Activated CD4-positive, alpha-beta T cell treated with anti-CD3 and anti-CD28 coated beads, Interleukin-2, Interleukin-4, amounts not matched to agents 100 ng/mL and 50 ng/mL, durations not matched to agents 16 hours and 8 hours (primary cell): ENCODE measurements at regions not wholly inside any gene's neighbourhood (a gene's known extent, or its start where the extent isn't known, plus 50 kb on each side); places are given as distances from the start of the nearest gene placed in this dataset.
A peak's percentile ranks its signal among the peaks of the same experiment; 100 is the strongest.
"Not testable (repeated sequence)": the region's sequence is repeated elsewhere in the genome, so short reads cannot be mapped to it uniquely, and the experiment has no call there.

Experiments
- DNase-seq: peaks from one replicate; pipeline ENCODE4 v3.0.0-alpha.2; 2020; ENCODE audit warnings: low spot score

- DNase-seq = no peak
Observed at GRCh38 chr12:75792687-75793086, 238.9 kb downstream of the PHLDA1 start.

DNA sequence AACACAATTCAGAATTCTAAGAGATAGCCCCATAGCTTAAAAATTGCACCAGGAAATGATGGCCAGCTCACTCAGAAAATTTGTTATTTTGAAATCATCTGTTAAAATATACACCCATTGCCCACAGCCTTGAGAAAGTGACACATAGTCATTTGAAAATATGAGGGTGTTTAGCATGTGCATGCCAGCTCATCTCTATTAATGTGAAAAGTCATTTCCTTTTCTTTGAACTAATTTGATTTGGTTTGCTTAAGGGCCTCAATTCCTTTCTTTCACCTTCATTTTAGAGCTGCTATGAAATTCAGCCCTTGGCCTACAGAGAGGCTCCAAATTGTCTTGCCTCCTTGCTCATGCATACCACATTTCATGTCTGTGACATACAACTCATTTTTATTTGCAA lies 241.4 kb downstream of the PHLDA1 start:
- peak; percentile 65 for DNase-seq

GRCh38 chr12:75787146-75787545 lies 244.4 kb downstream of the PHLDA1 start:
- not testable (repeated sequence) for DNase-seq

DNA sequence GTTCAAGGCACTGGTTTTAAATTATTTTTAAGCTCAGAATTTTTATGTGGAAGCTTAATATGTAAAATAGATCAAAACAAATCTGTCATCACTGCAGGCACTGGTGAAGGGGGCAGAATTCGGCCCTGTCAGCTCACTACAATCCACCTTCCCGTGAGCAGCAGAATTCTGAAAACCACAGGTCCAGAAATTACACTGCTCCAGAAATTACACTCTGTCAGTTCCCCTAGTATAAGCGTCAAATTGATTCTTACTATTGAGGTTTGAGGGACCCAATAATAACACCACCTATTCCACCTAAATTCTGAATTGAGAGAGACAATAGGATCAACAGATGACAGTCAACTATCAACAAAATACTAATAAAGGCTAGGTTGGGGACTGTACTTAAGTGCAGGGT lies 245.5 kb downstream of the PHLDA1 start:
- peak; percentile 73 for DNase-seq

DNA sequence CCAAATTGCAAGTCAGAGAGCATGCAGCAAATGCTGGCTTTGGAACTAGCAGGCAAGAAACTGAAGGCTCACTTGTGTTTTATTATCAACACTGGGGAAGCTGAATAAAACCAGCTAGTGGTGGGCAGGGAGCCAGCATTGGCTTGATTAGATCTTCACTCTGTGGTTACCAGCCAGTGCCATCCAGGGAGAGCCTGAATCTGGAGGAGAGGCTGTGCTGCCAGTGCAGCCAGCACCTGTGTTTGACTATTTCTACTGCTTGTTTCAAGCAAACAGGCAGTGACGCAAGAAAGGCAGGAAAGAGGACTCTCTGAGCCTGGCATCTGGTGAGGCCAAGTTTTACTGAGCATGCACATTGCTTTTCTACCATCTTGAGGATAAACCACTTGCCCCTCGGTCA lies 247.0 kb downstream of the PHLDA1 start:
- peak; percentile 17 for DNase-seq

- DNase-seq = no peak
Observed at GRCh38 chr12:75783093-75783877, 248.3 kb downstream of the PHLDA1 start.

GRCh38 chr12:75782069-75782581 lies 249.5 kb downstream of the PHLDA1 start:
- DNase-seq = no peak

DNA sequence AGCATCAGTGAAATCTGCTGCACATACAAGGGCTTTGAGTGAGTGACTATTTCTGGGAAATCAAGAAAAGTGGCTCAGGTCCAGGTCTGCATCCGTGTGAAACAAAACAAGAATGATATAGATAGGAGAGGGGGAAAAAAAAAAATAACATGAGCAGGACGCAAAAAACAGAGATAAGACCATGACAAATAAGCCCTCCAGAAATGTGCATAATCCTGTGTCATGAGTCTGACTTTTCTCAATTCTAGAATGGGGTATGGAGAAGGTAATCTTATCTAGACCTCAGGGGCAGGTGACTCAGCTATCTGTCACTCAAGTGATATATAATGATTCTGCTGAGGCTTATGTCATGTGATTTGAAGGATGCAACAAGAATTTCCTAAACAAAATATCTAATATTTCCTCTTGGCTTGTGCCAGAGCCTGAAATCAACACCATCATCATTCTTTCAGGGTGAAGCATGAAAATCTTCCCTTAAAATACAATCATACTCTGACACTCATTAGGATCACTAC lies 250.0 kb downstream of the PHLDA1 start:
- peak; percentile 45 for DNase-seq

DNA sequence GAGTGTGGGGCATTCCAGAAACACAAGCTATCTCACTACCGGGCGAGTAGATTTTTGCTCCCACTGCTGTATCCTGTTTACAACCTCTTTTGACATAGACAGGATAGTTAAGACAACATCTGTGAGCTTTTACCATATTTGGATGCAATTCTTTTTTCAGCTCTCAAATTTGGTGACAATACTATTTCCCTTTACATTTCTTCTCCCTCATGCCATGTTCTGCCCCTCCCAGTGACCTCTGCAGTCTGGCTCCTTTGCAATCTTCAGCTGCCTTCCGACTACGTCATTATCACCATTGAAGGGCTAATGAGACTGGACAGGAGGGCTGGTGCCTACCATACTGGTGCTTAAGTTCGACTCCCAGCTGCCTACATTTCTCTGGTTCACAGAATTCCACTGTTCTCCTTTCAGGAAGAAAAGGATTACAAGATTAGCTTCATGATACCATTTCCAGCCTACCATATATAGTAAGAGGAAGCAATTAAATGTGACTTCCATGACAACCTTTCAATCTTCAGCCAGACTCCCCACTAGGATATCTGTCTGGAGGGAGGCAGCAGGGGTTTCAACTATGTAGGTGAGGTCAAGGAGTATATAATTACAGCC lies 251.6 kb downstream of the PHLDA1 start:
- no peak for DNase-seq

GRCh38 chr12:75774261-75775052 lies 257.1 kb downstream of the PHLDA1 start:
- no peak for DNase-seq

DNA sequence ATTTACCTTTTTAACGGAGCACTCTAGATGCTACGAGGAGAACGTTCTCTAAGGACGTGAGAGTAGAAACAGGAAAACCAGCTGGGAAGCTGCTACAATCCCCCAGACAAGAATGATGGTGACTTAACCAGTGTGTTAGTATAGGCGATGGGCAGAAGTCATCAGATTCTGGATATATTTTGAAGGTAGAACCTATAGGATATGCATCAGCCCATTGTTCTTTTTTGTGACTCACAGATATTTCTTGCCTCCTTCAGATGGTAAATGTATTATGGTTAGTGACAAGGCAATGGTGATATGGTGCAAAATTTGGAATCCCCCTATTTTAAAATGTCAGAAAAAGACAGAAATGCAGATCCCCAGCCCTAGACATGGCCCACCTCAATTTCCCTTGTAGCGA lies 258.2 kb downstream of the PHLDA1 start:
- no peak for DNase-seq

DNA sequence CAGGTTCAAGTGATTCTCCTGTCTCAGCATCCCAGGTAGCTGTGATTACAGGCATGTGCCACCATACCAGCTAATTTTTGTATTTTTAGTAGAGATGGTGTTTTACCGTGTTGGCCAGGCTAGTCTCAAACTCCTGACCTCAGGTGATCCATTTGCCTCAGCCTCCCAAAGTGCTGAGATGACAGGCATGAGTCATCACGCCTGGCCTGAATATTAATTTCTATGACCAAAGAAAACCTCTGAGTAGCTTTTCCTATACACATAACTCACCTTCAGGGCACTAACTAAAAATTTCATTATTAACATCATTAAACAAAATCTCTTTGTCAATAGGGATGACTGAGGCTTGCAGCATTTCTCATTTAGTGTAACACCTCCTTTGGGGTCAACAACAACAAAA lies 259.6 kb upstream of the KRR1 start:
- DNase-seq = no peak

DNA sequence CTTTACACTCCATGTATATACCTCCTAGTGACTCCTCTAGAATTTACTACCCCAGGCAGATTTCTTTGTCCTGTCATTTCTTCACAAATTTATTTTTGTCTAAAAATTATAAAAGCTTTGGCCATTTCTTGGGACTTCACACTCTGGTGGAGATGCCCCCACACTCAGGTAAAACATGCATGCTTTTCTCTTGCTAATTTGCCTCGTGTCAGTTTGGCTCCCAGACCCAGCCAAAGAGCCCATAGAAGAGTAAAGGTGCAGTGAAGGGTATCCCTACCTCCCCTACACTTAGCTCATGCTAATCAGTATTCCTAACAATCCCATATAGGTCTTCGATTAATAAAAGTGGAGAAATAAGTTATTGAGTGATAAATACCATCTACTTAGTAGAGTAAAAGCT lies 256.5 kb upstream of the KRR1 start:
- DNase-seq = no peak

- no peak for DNase-seq
Observed at GRCh38 chr12:75766263-75767160, 255.1 kb upstream of the KRR1 start.

DNA sequence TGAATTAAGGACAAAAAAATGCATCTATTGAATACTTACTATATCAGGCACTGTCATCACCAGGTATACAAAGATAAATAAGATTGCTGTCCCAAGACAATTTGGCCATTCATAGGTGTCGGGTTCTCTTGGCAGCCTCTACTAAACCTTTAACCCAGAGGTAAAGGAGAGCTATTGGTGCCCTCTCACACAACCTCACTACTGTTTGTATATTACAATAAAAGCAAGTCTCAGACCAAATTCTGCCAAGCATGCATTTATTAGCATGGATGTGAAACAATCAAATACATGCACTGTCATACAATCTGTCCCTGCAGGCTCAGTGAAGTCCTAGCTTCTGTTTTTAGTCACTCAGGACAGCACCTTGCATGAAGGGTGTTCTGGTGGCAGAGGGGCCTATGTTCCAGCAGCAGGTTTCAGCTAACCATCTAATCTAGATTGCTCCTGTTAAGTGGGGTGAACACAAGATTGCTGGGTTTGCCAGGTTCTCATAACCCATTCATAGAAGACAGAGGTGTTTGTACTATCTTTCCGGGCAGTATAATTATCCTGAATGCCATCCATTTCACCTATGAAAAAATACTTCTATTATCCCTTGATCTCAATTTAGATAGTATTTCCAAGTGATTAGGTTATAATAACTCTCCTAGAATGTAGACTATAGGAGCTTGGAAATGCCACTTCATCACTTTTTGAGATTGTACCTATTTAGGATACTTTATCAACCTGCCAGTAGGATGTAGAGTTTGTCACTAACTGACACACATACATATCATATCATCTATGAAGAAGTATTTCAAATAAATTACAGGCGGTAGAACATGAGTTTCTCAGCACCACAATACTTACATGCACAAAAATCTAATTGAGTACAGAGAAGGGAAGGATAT lies 254.0 kb upstream of the KRR1 start:
- no peak for DNase-seq

DNA sequence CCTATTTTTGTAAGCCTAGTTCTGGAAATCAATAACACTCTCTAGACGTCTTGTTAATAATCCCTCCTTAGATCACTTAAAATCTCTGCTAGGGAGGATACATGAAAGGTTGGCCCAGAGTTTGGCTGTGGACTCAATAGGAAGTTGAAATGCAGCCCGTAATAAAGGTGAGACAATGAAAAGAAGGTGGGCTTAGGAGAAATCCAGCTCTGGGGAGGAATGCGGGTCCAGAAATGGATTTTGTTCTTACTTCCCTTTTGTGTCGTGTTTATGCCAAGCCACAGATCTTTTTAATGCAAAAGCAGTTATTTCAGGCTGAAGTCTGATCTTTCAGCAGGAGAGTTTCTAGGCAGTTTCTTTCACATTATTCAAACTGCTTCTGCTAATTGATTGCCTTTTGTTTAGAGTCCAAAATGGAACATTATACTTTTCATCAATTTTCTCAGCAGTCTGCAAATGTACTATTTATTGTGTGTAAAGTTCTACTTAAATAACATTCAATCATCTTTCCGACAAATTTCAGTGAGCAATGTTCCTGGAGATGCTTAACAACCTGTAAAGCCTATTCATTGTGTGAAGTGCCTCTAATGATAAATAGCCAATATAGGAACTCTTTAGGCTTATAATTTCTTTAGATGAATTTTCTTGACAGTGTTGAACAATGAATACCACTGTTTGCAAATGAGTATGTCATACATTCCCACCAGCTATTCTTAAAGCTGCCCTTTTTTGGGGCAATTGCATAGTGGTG lies 252.9 kb upstream of the KRR1 start:
- no peak for DNase-seq

GRCh38 chr12:75760573-75761294 lies 249.3 kb upstream of the KRR1 start:
- no peak for DNase-seq

- peak; percentile 33 for DNase-seq
Observed at GRCh38 chr12:75759842-75760572, 248.6 kb upstream of the KRR1 start.
